ENCODE measurements at regions not wholly inside any gene's neighbourhood (a gene's known extent, or its start where the extent isn't known, plus 50 kb on each side); places are given as distances from the start of the nearest gene placed in this dataset.

DNA sequence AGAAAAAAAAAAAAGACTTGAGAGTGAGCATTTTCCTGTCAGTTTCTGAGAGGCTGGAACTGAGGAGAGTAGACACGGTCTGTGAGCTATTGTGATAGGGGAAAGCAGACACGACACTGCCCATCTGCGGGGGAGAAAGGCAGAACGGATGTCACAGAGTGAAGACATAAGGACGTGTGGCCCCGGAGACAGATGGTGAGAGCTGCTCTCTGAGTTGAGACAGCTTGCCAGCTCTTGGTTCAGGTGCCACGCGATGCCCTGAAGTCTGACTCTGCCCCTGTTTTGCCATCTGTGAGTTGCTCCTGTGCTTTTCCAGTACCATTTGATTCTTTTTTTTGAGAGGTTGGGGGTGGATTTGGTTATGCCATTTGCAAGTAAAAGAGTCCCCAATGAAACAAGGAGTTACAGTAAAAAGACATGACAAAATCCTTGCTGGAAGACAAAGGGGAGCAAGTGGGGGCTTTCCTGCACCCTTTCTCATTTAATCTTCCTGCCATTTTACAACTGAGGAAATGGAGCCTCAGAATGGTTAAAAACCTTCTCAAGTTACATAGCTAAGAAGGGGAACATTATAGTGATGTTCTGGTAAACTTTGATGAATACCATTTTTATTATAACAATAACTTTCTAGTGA lies 128.9 kb upstream of the DNAH14 start:
- TF ChIP-seq, protein P1, sequence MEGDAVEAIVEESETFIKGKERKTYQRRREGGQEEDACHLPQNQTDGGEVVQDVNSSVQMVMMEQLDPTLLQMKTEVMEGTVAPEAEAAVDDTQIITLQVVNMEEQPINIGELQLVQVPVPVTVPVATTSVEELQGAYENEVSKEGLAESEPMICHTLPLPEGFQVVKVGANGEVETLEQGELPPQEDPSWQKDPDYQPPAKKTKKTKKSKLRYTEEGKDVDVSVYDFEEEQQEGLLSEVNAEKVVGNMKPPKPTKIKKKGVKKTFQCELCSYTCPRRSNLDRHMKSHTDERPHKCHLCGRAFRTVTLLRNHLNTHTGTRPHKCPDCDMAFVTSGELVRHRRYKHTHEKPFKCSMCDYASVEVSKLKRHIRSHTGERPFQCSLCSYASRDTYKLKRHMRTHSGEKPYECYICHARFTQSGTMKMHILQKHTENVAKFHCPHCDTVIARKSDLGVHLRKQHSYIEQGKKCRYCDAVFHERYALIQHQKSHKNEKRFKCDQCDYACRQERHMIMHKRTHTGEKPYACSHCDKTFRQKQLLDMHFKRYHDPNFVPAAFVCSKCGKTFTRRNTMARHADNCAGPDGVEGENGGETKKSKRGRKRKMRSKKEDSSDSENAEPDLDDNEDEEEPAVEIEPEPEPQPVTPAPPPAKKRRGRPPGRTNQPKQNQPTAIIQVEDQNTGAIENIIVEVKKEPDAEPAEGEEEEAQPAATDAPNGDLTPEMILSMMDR (IDR thresholded peaks at IDR 0.05) = no peak
- no peak for TF ChIP-seq POLR2A (IDR thresholded peaks at IDR 0.05)
